Upper lobe of right lung (tissue), 1 donor: ENCODE measurements at regions not wholly inside any gene's neighbourhood (a gene's known extent, or its start where the extent isn't known, plus 50 kb on each side); places are given as distances from the start of the nearest gene placed in this dataset.

ENCODE experiments used
- ATAC-seq: fragments of 200-7000 bp; cut with Tn5 transposase; one replicate; pipeline ENCODE4 v1.9.1; 2020; ENCODE audit warnings: mild to moderate bottlenecking, moderate library complexity
- DNase-seq: peaks from one replicate; pipeline ENCODE4 v3.0.0-alpha.2; 2020
- H3K27ac ChIP-seq: fragments of 200-600 bp; one replicate; pipeline ENCODE4 v1.8.0; 2022
- H3K27me3 ChIP-seq: fragments of 200-600 bp; one replicate; pipeline ENCODE4 v1.8.0; 2022; ENCODE audit warnings: mild to moderate bottlenecking
- H3K36me3 ChIP-seq: fragments of 200-600 bp; one replicate; pipeline ENCODE4 v1.8.0; 2022
- H3K4me1 ChIP-seq: fragments of 200-600 bp; one replicate; pipeline ENCODE4 v1.8.0; 2022
- H3K4me3 ChIP-seq: fragments of 200-600 bp; one replicate; pipeline ENCODE4 v1.8.0; 2022; ENCODE audit warnings: mild to moderate bottlenecking
- H3K9me3 ChIP-seq: fragments of 200-600 bp; one replicate; pipeline ENCODE4 v1.8.0; 2022
- CTCF ChIP-seq: fragments of 200-600 bp; IDR thresholded peaks from one replicate; pipeline ENCODE4 v1.8.0; 2022; ENCODE audit warnings: antibody characterized with exemption
- intact Hi-C: fragments of 100-400 bp; cut with DNase I; formaldehyde crosslinking; loops from one replicate; pipeline ENCODE4 v1.11.0; 2022
- donor health status: DM: no; HTN: yes; CAD: no; lungs with severe emphysema.

GRCh38 chr2:52874466-52875106 is 893.0 kb upstream of the CHAC2 start:
- H3K4me1 ChIP-seq, result no peaks in the 10 kb centered on the region
- no peaks in the 10 kb centered on the region for H3K27me3 ChIP-seq
- no peaks in the 10 kb centered on the region for H3K36me3 ChIP-seq
- no peak overlapping the region for H3K4me3 ChIP-seq
- DNase-seq (no peak), ATAC-seq (no peak)
- no peaks in the 10 kb centered on the region for H3K9me3 ChIP-seq
- no peak for TF ChIP-seq CTCF
- intact Hi-C loops, result no loop called here
- H3K27ac ChIP-seq, result no peak overlapping the region

GRCh38 chr2:52862801-52863200 is 904.8 kb upstream of the CHAC2 start:
- no peak for TF ChIP-seq CTCF
- intact Hi-C loops, result no loop called here

GRCh38 chr2:52861596-52861995 is 906.0 kb upstream of the CHAC2 start:
- Histone ChIP-seq H3K36me3 (no peaks in the 10 kb centered on the region), H3K27me3 (no peaks in the 10 kb centered on the region), H3K27ac (no peak overlapping the region), H3K4me1 (no peaks in the 10 kb centered on the region), H3K4me3 (no peak overlapping the region), H3K9me3 (no peaks in the 10 kb centered on the region)
- intact Hi-C loops, result no loop called here
- DNase-seq (no peak), ATAC-seq (no peak)
- no peak for TF ChIP-seq CTCF

More at GRCh38 chr2:52862801-52863200, 904.8 kb upstream of the CHAC2 start:
- no peaks in the 10 kb centered on the region for H3K4me1 ChIP-seq
- no peak for DNase-seq
- no peak for ATAC-seq
- no peaks in the 10 kb centered on the region for H3K27me3 ChIP-seq
- H3K36me3 ChIP-seq, result no peaks in the 10 kb centered on the region
- H3K9me3 ChIP-seq, result no peaks in the 10 kb centered on the region
- no peak overlapping the region for H3K4me3 ChIP-seq
- no peak overlapping the region for H3K27ac ChIP-seq

DNA sequence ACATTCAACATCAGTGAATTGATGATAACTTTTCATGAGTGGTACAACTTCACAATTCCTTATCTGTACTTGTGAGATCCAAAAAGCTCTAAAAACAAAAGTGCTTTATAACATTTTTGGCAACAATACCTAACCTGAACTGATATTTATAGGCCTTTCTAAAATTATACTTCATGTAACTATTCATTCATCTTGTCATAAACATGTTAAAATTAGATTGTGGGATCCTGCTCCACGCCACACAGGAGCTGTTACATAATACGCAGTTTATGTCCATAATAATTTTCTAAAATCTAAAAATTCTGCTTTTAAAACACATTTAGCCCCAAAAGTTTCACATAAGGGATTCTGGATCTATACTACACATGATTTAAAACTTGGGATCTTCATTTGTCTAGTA is 908.5 kb upstream of the CHAC2 start:
- H3K9me3 ChIP-seq, result no peaks in the 10 kb centered on the region
- intact Hi-C loops, result no loop called here
- ATAC-seq (no peak), DNase-seq (no peak)
- TF ChIP-seq CTCF, result no peak
- H3K27me3 ChIP-seq, result no peaks in the 10 kb centered on the region
- H3K4me3 ChIP-seq, result no peak overlapping the region
- H3K27ac ChIP-seq, result no peak overlapping the region
- no peaks in the 10 kb centered on the region for H3K36me3 ChIP-seq
- no peaks in the 10 kb centered on the region for H3K4me1 ChIP-seq

DNA sequence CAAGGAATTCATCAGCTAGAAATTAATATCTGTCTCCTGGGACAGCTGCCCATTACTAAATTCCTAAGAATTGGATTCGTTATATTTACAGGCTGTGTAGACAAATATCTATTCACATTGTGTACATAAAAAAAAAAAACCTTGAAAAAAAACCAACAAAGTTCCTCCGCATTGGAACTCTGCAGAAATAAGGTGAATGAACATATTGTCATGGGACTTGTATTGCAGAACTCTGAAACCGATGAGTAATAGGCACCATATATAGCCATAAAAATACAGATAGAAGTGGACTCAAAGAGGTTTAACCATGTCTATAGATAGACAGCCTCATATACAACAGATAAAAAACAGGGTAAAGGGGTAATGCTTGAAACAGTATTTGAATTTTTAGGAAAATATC is 909.9 kb upstream of the CHAC2 start:
- H3K4me1 ChIP-seq, result no peaks in the 10 kb centered on the region
- intact Hi-C loops, result no loop called here
- no peak for TF ChIP-seq CTCF
- H3K9me3 ChIP-seq, result no peaks in the 10 kb centered on the region
- no peak overlapping the region for H3K27ac ChIP-seq
- H3K27me3 ChIP-seq, result no peaks in the 10 kb centered on the region
- DNase-seq (no peak), ATAC-seq (no peak)
- no peaks in the 10 kb centered on the region for H3K36me3 ChIP-seq
- no peak overlapping the region for H3K4me3 ChIP-seq

DNA sequence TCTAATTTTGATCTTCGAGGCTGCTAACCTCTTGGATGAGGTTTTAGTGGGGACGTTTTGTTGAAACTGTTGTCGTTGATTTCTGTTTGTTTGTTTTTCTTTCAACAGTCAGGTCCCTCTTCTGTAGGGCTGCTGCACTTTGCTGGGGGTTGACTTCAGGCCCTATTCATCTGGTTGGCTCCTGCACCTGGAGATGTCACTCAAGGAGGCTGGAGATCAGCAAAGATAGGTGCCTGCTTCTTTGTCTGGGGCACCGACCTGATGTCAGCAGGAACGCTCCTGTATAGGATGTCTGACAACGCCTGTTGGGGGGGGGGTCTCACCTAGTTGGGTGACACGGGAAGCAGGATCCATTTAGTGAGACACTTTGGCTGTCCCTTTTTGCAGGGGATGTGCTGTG is 915.6 kb upstream of the CHAC2 start:
- Histone ChIP-seq H3K27ac (no peak overlapping the region), H3K36me3 (no peaks in the 10 kb centered on the region), H3K9me3 (peaks cover 7% of the 10 kb centered on the region), H3K4me1 (no peaks in the 10 kb centered on the region), H3K27me3 (no peaks in the 10 kb centered on the region), H3K4me3 (no peak overlapping the region)
- ATAC-seq (no peak), DNase-seq (no peak)
- TF ChIP-seq CTCF, result no peak
- intact Hi-C loops, result no loop called here
